ENCODE measurements at regions not wholly inside any gene's neighbourhood (a gene's known extent, or its start where the extent isn't known, plus 50 kb on each side); places are given as distances from the start of the nearest gene placed in this dataset.

GRCh38 chr6:54697424-54697823, 149.1 kb upstream of the FAM83B start:
- no peak for TF ChIP-seq CTCF (IDR thresholded peaks at IDR 0.05; ENCODE audit: low read depth, low read length)
- no peak for TF ChIP-seq POLR2A (IDR thresholded peaks at IDR 0.05; ENCODE audit: extremely low read depth, insufficient read length)
- no peak for TF ChIP-seq MAX (IDR thresholded peaks at IDR 0.05; ENCODE audit: low read depth, low read length)

Data from NB4 (cell line).